Calu3 (cell line): ENCODE measurements at regions not wholly inside any gene's neighbourhood (a gene's known extent, or its start where the extent isn't known, plus 50 kb on each side); places are given as distances from the start of the nearest gene placed in this dataset.

Experiments used
- BruUV-seq: library from RNA; stranded (reverse); fragments of 400-500 nt; replicated peaks from 2 replicates; lab custom pipeline; 2021; lab: Mats Ljungman, UMichigan
- CTCF ChIA-PET: fragments of 300-600 bp; sonication (Branson Sonifier 250); formaldehyde crosslinking; loops from one replicate; lab custom pipeline; 2022; ENCODE audit warnings: antibody characterized with exemption; lab: Charles Lee
- DNase-seq: peaks from one replicate; pipeline ENCODE4 v3.0.0; 2022
- H3K27ac Mint-ChIP-seq: one replicate; pipeline ENCODE4 v1.8.0; 2022; ENCODE audit warnings: mixed read lengths; ENCODE audit not compliant: unreplicated experiment
- H3K27me3 Mint-ChIP-seq: one replicate; pipeline ENCODE4 v1.8.0; 2022; ENCODE audit warnings: mixed read lengths; ENCODE audit not compliant: unreplicated experiment
- H3K36me3 Mint-ChIP-seq: one replicate; pipeline ENCODE4 v1.8.0; 2022; ENCODE audit warnings: mild to moderate bottlenecking, moderate library complexity, mixed read lengths; ENCODE audit not compliant: insufficient read depth, unreplicated experiment
- H3K4me1 Mint-ChIP-seq: one replicate; pipeline ENCODE4 v1.8.0; 2022; ENCODE audit warnings: mild to moderate bottlenecking, low read depth, mixed read lengths; ENCODE audit not compliant: unreplicated experiment
- H3K4me3 Mint-ChIP-seq: one replicate; pipeline ENCODE4 v1.8.0; 2022; ENCODE audit warnings: mild to moderate bottlenecking, low read depth, moderate library complexity, mixed read lengths; ENCODE audit not compliant: unreplicated experiment
- H3K9me3 Mint-ChIP-seq: one replicate; pipeline ENCODE4 v1.8.0; 2022; ENCODE audit warnings: low read depth, mixed read lengths; ENCODE audit not compliant: unreplicated experiment
- intact Hi-C: fragments of 100-400 bp; cut with micrococcal nuclease; formaldehyde crosslinking; loops from one replicate; pipeline ENCODE4 v1.10.0; 2022; ENCODE audit not compliant: unreplicated experiment
- TF ChIP-seq, protein P1 (sequence below): fragments of 200-600 bp; IDR thresholded peaks from one replicate; pipeline ENCODE4 v1.8.0; 2022; ENCODE audit warnings: antibody characterized with exemption; ENCODE audit not compliant: unreplicated experiment

DNA sequence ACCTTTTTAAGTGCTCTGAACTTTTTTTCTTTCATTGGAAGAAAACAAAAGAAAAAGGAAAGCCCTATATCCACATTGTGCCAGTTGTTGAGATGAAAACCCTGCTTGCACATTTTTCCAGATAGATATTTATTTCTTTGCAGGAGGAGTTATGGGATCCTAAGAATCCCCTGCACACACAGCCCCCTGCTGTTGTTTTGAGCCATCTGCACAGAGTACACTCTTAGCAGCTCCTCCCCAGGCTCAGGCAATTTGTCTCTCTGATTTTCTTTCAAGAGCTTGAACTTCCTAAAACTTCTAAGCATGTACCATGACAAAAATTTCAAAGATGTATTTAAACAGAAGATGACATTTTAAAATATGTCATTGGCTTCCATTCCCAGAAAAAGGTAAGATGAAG is 436.9 kb downstream of the METTL4 start:
- H3K36me3 Mint-ChIP-seq = no peaks in the 10 kb centered on the region
- TF ChIP-seq, protein P1, sequence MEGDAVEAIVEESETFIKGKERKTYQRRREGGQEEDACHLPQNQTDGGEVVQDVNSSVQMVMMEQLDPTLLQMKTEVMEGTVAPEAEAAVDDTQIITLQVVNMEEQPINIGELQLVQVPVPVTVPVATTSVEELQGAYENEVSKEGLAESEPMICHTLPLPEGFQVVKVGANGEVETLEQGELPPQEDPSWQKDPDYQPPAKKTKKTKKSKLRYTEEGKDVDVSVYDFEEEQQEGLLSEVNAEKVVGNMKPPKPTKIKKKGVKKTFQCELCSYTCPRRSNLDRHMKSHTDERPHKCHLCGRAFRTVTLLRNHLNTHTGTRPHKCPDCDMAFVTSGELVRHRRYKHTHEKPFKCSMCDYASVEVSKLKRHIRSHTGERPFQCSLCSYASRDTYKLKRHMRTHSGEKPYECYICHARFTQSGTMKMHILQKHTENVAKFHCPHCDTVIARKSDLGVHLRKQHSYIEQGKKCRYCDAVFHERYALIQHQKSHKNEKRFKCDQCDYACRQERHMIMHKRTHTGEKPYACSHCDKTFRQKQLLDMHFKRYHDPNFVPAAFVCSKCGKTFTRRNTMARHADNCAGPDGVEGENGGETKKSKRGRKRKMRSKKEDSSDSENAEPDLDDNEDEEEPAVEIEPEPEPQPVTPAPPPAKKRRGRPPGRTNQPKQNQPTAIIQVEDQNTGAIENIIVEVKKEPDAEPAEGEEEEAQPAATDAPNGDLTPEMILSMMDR = no peak
- H3K27ac Mint-ChIP-seq = no peak overlapping the region
- intact Hi-C loops = no loop called here
- H3K27me3 Mint-ChIP-seq = no peaks in the 10 kb centered on the region
- H3K9me3 Mint-ChIP-seq = no peaks in the 10 kb centered on the region
- H3K4me1 Mint-ChIP-seq = no peaks in the 10 kb centered on the region
- DNase-seq = no peak
- no TSS peak for BruUV-seq
- CTCF ChIA-PET = interaction anchor here (1.2 kb wide), 1 partner anchor 413 kb away, joined by 3 read pairs; no protein-coding TSS in a partner anchor
- H3K4me3 Mint-ChIP-seq = no peak overlapping the region

DNA sequence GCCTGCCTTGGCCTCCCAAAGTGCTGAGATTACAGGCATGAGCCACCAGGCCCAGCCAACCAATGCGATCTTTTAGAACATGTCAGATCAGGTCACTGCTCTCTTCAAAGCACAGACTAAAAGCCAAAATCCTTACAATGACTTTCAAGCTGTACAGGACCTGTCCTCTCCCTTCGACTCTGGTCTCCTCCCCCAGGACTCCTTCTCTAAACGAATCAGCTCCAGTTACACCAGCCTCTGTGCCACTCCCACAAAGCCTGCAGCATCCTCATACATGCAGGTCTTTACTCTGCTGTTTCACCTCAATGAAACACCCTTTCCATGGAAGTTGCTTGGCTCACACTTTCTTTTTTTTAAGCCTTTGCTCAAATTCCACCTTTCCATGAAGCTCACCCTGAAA is 436.0 kb downstream of the METTL4 start:
- no peak overlapping the region for H3K4me3 Mint-ChIP-seq
- H3K27ac Mint-ChIP-seq = no peak overlapping the region
- intact Hi-C loops = no loop called here
- BruUV-seq = no TSS peak
- H3K36me3 Mint-ChIP-seq = no peaks in the 10 kb centered on the region
- CTCF ChIA-PET = no interaction called here
- no peaks in the 10 kb centered on the region for H3K4me1 Mint-ChIP-seq
- no peak for DNase-seq
- H3K27me3 Mint-ChIP-seq = no peaks in the 10 kb centered on the region
- no peaks in the 10 kb centered on the region for H3K9me3 Mint-ChIP-seq
- TF ChIP-seq, protein P1 = no peak

DNA sequence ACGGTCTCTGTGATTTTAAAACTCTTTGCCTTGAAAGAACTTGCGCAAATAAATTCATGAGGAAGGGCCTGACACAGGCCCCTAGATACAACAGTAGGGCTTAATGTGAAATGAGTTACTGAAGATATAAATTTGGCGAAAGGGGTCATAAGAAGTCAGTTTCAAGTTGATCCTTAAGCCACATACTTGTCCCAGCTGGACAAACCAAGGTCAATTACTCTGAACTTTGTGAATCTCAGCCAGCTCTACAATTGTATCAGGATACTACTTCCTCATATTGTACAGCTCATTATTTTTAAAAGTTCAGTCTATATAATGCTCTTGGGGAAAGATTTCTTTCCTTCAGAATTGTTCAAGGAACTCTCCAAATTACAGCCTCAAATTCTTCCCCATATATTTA is 432.8 kb downstream of the METTL4 start:
- no peak overlapping the region for H3K4me3 Mint-ChIP-seq
- no peaks in the 10 kb centered on the region for H3K36me3 Mint-ChIP-seq
- TF ChIP-seq, protein P1 = no peak
- CTCF ChIA-PET = interaction anchor here (1.0 kb wide), 1 partner anchor 18 kb away, joined by 3 read pairs; no protein-coding TSS in a partner anchor
- no peaks in the 10 kb centered on the region for H3K4me1 Mint-ChIP-seq
- H3K9me3 Mint-ChIP-seq = no peaks in the 10 kb centered on the region
- H3K27me3 Mint-ChIP-seq = no peaks in the 10 kb centered on the region
- intact Hi-C loops = no loop called here
- BruUV-seq = no TSS peak
- no peak overlapping the region for H3K27ac Mint-ChIP-seq
- no peak for DNase-seq

DNA sequence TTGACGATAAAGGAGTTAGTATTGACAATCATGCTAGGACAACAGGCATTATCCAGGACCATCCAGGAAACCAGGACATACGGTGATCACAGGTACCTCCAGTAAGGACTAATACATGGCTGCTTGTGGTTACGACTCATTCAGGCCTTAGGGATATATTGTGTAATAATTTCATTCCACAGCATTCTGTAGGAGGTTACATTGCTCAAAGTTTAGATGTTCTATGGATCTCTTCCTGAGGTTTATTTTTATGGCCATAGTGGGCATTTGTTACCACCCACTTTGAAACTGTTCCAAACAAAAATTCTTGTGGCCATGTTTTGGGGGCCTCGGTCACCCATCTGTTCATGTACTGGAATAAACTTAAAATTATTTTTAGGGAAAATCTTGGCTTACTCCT is 431.6 kb downstream of the METTL4 start:
- Mint-ChIP-seq H3K9me3 (no peaks in the 10 kb centered on the region), H3K36me3 (no peaks in the 10 kb centered on the region), H3K4me1 (no peaks in the 10 kb centered on the region), H3K27me3 (no peaks in the 10 kb centered on the region), H3K27ac (no peak overlapping the region), H3K4me3 (no peak overlapping the region)
- CTCF ChIA-PET = no interaction called here
- DNase-seq = no peak
- no TSS peak for BruUV-seq
- TF ChIP-seq, protein P1 = no peak
- intact Hi-C loops = no loop called here
